K562 (cell line): ENCODE measurements at regions not wholly inside any gene's neighbourhood (a gene's known extent, or its start where the extent isn't known, plus 50 kb on each side); places are given as distances from the start of the nearest gene placed in this dataset.

Experiments used
- CEBPG ChIP-seq, 3 experiments: fragments of 200-800 bp in 1 of 3; sonication (Bioruptor generic) in 1 of 3; sonication (generic) in 1 of 3; formaldehyde crosslinking in 1 of 3; IDR thresholded peaks in 2 of 3; conservative IDR thresholded peaks in 1 of 3; 2 replicates each; pipeline versions ENCODE4 v1.6.1 to v1.8.0; 2016 to 2022; ENCODE audit warnings: missing compliant biosample characterization in 2 of 3, missing genetic modification characterization in 2 of 3, mild to moderate bottlenecking in 1 of 3, missing genetic modification reagents in 1 of 3
- CXXC5 ChIP-seq: fragments of 250-450 bp; sonication (Bioruptor Pico); IDR thresholded peaks from 2 replicates; pipeline ENCODE4 v1.8.0; 2022; ENCODE audit warnings: inconsistent platforms, mild to moderate bottlenecking, moderate library complexity
- EGR1 ChIP-seq: fragments of 450-650 bp; conservative IDR thresholded peaks from 2 replicates; pipeline ENCODE4 v1.6.1; 2017; ENCODE audit warnings: mild to moderate bottlenecking
- FOS ChIP-seq: IDR thresholded peaks from 3 replicates; pipeline ENCODE4 v1.6.1; 2011; ENCODE audit not compliant: insufficient read length; ENCODE audit errors: extremely low read depth
- HDAC2 ChIP-seq: fragments of 450-650 bp; IDR thresholded peaks from 2 replicates; pipeline ENCODE4 v1.6.1; 2016; ENCODE audit warnings: mild to moderate bottlenecking
- HDGF ChIP-seq: fragments of 450-650 bp; IDR thresholded peaks from 2 replicates; pipeline ENCODE4 v1.6.1; 2016
- KDM4B ChIP-seq, 2 experiments: fragments of 450-650 bp in 1 of 2; sonication (generic) in 1 of 2; IDR thresholded peaks; 2 replicates each; pipeline ENCODE4 v1.6.1; 2016 to 2017; ENCODE audit warnings: borderline replicate concordance in 2 of 2, antibody characterized with exemption in 1 of 2, low read depth in 1 of 2, mild to moderate bottlenecking in 1 of 2
- LARP7 ChIP-seq: fragments of 450-650 bp; IDR thresholded peaks from 2 replicates; pipeline ENCODE4 v1.6.1; 2016
- NFE2L1 ChIP-seq: fragments of 450-650 bp; IDR thresholded peaks from 2 replicates; pipeline ENCODE4 v1.6.1; 2016; ENCODE audit warnings: missing genetic modification characterization, low read depth, mild to moderate bottlenecking, missing compliant biosample characterization, moderate library complexity, borderline replicate concordance
- NONO ChIP-seq, 2 experiments: fragments of 200-400 bp in 1 of 2; fragments of 450-650 bp in 1 of 2; formaldehyde crosslinking in 1 of 2; IDR thresholded peaks; 2 replicates each; pipeline ENCODE4 v1.6.1; 2017; ENCODE audit warnings: low read depth in 2 of 2, mild to moderate bottlenecking in 2 of 2, moderate library complexity in 2 of 2, low read length in 1 of 2
- OTX1 ChIP-seq: fragments of 450-650 bp; formaldehyde crosslinking; IDR thresholded peaks from 2 replicates; pipeline ENCODE4 v1.4.0; 2022; ENCODE audit warnings: mild to moderate bottlenecking
- STAT5B ChIP-seq: fragments of 250-450 bp; sonication (Bioruptor Pico); IDR thresholded peaks from 2 replicates; pipeline ENCODE4 v1.8.0; 2021; ENCODE audit warnings: mild to moderate bottlenecking, inconsistent platforms
- TAF15 ChIP-seq: fragments of 200-400 bp; formaldehyde crosslinking; IDR thresholded peaks from 2 replicates; pipeline ENCODE4 v1.6.1; 2017; ENCODE audit warnings: mild to moderate bottlenecking, low read depth, low read length, moderate library complexity
- TCF7L2 ChIP-seq: fragments of 150-350 bp; IDR thresholded peaks from 2 replicates; pipeline ENCODE4 v1.6.1; 2016; ENCODE audit warnings: low read depth, mild to moderate bottlenecking, low read length, moderate library complexity
- TRIM24 ChIP-seq, 2 experiments: fragments of 450-650 bp; IDR thresholded peaks; 2 replicates each; pipeline ENCODE4 v1.6.1; 2016
- TRIM28 ChIP-seq: fragments of 450-650 bp; IDR thresholded peaks from 2 replicates; pipeline ENCODE4 v1.6.1; 2017
- ZBED1 ChIP-seq: IDR thresholded peaks from 2 replicates; pipeline ENCODE4 v1.6.1; 2014
- ZFX ChIP-seq: sonication (generic); formaldehyde crosslinking; IDR thresholded peaks from 2 replicates; pipeline ENCODE4 v1.8.0; 2022; ENCODE audit warnings: mild to moderate bottlenecking, missing genetic modification reagents, moderate library complexity
- ZNF175 ChIP-seq: fragments of 200-800 bp; sonication (Bioruptor generic); IDR thresholded peaks from 2 replicates; pipeline ENCODE4 v1.6.1; 2016; ENCODE audit warnings: low read depth, mild to moderate bottlenecking, missing genetic modification characterization, missing compliant biosample characterization
- ZNF354B ChIP-seq: fragments of 250-450 bp; sonication (Bioruptor Pico); IDR thresholded peaks from 2 replicates; pipeline ENCODE4 v1.4.0; 2020
- ZNF75A ChIP-seq: fragments of 450-650 bp; formaldehyde crosslinking; IDR thresholded peaks from 2 replicates; pipeline ENCODE4 v1.4.0; 2020; ENCODE audit warnings: mild to moderate bottlenecking
- ZSCAN29 ChIP-seq: fragments of 450-650 bp; IDR thresholded peaks from 2 replicates; pipeline ENCODE4 v1.6.1; 2017
- TF ChIP-seq, protein P1 (sequence below): fragments of 200-800 bp; sonication (Bioruptor generic); IDR thresholded peaks from 2 replicates; pipeline ENCODE4 v1.6.1; 2017; ENCODE audit warnings: missing genetic modification characterization, missing compliant biosample characterization
- TF ChIP-seq, protein P2 (sequence below), 3 experiments: fragments of 200-800 bp in 1 of 3; sonication (Bioruptor generic) in 1 of 3; sonication (generic) in 1 of 3; formaldehyde crosslinking in 1 of 3; IDR thresholded peaks; 2 replicates each; pipeline versions ENCODE4 v1.6.1 to v1.8.0; 2016 to 2022; ENCODE audit warnings: mild to moderate bottlenecking in 2 of 3, missing compliant biosample characterization in 2 of 3, missing genetic modification characterization in 2 of 3, missing genetic modification reagents in 1 of 3
- TF ChIP-seq, protein P3 (sequence below): sonication (generic); formaldehyde crosslinking; IDR thresholded peaks from 2 replicates; pipeline ENCODE4 v1.9.0; 2022; ENCODE audit warnings: mild to moderate bottlenecking, missing genetic modification reagents
- TF ChIP-seq, protein P4 (sequence below): fragments of 450-650 bp; conservative IDR thresholded peaks from 2 replicates; pipeline ENCODE4 v1.6.1; 2016; ENCODE audit warnings: missing genetic modification characterization, low read depth, mild to moderate bottlenecking, control low read depth, missing compliant biosample characterization

DNA sequence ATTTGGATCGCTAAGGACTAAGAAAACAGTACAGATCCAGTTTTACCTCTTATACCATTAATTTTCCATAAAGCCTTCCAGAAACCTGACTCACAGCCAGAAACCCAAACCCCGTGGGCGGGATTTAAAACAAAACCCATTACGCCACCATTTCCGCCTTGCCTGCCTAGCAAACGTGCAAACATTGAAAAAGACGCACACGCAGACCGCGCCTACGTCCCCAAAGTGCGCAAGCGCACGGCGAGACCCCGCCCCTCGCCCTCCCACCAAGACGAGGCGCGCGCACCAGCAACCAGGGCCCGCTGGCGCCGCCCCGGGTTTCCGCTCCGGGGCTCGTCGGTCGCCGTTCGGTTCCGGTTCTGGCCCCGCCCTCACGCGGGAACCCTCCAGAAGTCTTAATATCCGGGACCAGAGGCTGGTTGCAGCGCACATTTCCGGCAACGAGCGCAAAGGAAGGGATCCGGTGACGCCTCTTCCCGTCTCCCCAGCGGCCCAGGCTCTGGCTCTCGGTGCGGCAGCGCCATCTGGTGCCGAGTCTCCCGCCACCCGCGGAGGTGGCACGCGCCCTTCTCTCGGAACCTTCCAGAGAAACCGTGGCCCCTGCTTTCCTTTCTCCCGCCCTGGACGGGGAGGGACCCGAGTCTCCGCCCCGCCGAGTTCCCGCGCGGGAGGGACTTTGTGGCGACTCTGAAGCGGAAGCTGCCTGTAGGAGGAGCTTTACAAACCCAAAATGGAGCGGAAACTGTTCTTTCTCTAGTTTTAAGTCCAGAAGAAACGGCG lies 256.9 kb upstream of the STARD13 start (continued):
- TF ChIP-seq FOS (no peak), EGR1 (peak; percentile 69), ZFX (peak; percentile 47; the same call in 1 of the 2 replicates), NONO (IDR thresholded peaks at IDR 0.05; ENCODE audit: low read depth in 2 of 2, low read length in 1 of 2) (peak in 1 of 2 experiments; percentile 24; a peak in 1 of 4 replicates), TAF15 (no peak), ZNF75A (CRISPR knock-in tag) (no peak), OTX1 (CRISPR knock-in tag) (no peak), ZNF175 (CRISPR knock-in tag) (no peak), TCF7L2 (no peak), CXXC5 (peak; percentile 85), TRIM28 (no peak), TRIM24 (IDR thresholded peaks at IDR 0.05) (peak in 1 of 2 experiments; percentile 58; a peak in 2 of 4 replicates), ZSCAN29 (no peak), KDM4B (IDR thresholded peaks at IDR 0.05; ENCODE audit: borderline replicate concordance in 2 of 2, low read depth in 1 of 2) (peak in 1 of 2 experiments; percentile 37; a peak in 1 of 4 replicates), HDAC2 (no peak), ZBED1 (no peak), NFE2L1 (tag) (no peak), LARP7 (no peak), STAT5B (CRISPR knock-in tag) (no peak), HDGF (no peak), ZNF354B (no peak), CEBPG (CRISPR knock-in tag; IDR thresholded peaks at IDR 0.05) (no peak; the same call in 1 of the 2 replicates), CEBPG (tag; conservative IDR thresholded peaks at IDR 0.05 in 1 of 2, IDR thresholded peaks at IDR 0.05 in 1 of 2) (no peak)
- TF ChIP-seq, protein P1, sequence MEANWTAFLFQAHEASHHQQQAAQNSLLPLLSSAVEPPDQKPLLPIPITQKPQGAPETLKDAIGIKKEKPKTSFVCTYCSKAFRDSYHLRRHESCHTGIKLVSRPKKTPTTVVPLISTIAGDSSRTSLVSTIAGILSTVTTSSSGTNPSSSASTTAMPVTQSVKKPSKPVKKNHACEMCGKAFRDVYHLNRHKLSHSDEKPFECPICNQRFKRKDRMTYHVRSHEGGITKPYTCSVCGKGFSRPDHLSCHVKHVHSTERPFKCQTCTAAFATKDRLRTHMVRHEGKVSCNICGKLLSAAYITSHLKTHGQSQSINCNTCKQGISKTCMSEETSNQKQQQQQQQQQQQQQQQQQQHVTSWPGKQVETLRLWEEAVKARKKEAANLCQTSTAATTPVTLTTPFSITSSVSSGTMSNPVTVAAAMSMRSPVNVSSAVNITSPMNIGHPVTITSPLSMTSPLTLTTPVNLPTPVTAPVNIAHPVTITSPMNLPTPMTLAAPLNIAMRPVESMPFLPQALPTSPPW (CRISPR knock-in tag): peak; percentile 60; the same call in 1 of the 2 replicates
- TF ChIP-seq, protein P2, sequence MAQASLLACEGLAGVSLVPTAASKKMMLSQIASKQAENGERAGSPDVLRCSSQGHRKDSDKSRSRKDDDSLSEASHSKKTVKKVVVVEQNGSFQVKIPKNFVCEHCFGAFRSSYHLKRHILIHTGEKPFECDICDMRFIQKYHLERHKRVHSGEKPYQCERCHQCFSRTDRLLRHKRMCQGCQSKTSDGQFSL (CRISPR knock-in tag; IDR thresholded peaks at IDR 0.05): no peak; the same call in 1 of the 2 replicates
- TF ChIP-seq, protein P2 (tag; IDR thresholded peaks at IDR 0.05): no peak
- TF ChIP-seq, protein P3, sequence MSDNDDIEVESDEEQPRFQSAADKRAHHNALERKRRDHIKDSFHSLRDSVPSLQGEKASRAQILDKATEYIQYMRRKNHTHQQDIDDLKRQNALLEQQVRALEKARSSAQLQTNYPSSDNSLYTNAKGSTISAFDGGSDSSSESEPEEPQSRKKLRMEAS (CRISPR knock-in tag): peak; percentile 99
- TF ChIP-seq, protein P4, sequence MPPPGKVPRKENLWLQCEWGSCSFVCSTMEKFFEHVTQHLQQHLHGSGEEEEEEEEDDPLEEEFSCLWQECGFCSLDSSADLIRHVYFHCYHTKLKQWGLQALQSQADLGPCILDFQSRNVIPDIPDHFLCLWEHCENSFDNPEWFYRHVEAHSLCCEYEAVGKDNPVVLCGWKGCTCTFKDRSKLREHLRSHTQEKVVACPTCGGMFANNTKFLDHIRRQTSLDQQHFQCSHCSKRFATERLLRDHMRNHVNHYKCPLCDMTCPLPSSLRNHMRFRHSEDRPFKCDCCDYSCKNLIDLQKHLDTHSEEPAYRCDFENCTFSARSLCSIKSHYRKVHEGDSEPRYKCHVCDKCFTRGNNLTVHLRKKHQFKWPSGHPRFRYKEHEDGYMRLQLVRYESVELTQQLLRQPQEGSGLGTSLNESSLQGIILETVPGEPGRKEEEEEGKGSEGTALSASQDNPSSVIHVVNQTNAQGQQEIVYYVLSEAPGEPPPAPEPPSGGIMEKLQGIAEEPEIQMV (tag): no peak
